ENCODE measurements at regions not wholly inside any gene's neighbourhood (a gene's known extent, or its start where the extent isn't known, plus 50 kb on each side); places are given as distances from the start of the nearest gene placed in this dataset.
"Not testable (repeated sequence)": the region's sequence is repeated elsewhere in the genome, so short reads cannot be mapped to it uniquely, and the experiment has no call there.

DNA sequence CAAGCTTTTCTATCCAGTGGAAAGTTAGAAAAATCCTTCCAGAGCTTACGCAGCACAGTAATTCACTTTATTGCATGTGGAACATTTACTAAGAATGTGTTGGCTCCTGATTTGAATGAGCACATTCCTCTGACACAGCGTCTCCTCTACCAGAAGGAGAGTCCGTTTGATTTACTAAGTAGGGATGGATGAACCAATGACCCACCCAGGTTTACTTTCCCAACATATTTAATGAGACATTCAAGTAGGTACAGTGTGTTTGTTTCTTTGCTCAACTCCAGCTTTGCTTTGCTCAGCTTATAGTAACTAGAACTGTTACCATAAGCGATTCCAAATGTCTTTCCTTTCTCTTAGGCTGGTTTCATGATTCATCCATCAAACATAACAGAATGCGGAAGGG lies 161.7 kb downstream of the SMARCA1 start:
- DNase-seq: no peak

DNA sequence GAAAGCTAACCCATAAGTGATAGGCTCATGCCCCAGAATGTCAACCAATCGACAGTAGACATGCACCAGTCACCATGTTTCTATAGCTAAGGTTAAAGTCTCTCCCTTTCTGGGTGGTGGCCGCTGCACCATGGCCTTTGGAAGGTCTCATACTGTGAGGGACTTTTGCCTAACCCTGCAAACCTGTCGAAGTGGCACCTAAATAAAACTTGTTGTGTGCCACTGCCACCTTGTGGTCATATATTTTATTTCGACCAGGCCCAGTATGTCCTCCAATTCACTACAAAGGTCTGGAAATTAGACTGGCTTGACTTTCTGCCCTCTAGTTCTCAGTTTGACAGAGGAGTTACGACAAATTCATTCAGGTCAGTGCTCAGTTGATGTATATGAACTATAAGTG lies 163.1 kb downstream of the SMARCA1 start:
- DNase-seq: peak; percentile 59

GRCh38 chrX:129359269-129359668 lies 164.0 kb downstream of the SMARCA1 start:
- no peak for DNase-seq

DNA sequence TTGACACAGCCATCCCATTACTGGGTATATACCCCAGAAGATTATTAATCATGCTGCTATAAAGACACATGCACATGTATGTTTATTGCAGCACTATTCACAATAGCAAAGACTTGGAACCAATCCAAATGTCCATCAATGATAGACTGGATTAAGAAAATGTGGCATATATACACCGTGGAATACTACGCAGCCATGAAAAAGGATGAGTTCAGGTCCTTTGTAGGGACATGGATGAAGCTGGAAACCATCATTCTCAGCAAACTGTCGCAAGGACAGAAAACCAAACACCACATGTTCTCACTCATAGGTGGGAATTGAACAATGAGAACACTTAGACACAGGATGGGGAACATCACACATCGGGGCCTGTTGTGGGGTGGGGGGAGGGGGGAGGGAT lies 165.9 kb downstream of the SMARCA1 start:
- not testable (repeated sequence) for DNase-seq

- no peak for DNase-seq
These were observed 176.0 kb downstream of the SMARCA1 start for GRCh38 chrX:129347291-129347690.

GRCh38 chrX:129346574-129346973 lies 176.7 kb downstream of the SMARCA1 start:
- DNase-seq: no peak

DNA sequence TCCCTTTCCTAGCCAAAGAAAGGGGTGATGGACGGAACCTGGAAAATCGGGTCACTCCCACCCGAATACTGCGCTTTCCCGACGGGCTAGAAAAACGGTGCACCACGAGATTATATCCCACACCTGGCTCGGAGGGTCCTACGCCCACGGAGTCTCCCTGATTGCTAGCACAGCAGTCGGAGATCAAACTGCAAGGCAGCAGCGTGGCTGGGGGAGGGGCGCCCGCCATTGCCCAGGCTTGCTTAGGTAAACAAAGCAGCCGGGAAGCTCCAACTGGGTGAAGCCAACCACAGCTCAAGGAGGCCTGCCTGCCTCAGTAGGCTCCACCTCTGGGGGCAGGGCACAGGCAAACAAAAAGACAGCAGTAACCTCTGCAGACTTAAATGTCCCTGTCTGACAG lies 186.0 kb downstream of the SMARCA1 start:
- DNase-seq: not testable (repeated sequence)

DNA sequence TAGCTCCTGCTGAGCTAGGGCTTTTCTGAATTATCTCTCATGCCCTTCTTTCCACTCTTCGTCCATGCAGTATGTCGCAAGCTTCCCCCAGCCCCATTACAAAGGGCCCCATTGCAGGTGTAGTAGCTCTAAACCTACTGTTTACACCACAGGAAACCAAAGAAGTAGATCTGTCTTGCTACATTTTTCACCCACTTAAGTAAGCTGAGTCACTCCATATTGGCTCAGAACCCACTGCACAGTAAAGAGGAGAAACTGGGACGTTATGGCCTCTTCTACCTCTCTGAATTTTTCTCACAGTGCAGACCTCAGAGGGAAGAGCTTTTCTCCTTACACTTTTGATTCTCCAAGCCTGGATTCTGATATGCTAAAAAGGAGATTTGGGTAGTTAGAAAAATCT lies 200.2 kb downstream of the SMARCA1 start:
- DNase-seq: no peak

- peak; percentile 3 for DNase-seq
These were observed 204.9 kb downstream of the SMARCA1 start for GRCh38 chrX:129318375-129318774.

DNA sequence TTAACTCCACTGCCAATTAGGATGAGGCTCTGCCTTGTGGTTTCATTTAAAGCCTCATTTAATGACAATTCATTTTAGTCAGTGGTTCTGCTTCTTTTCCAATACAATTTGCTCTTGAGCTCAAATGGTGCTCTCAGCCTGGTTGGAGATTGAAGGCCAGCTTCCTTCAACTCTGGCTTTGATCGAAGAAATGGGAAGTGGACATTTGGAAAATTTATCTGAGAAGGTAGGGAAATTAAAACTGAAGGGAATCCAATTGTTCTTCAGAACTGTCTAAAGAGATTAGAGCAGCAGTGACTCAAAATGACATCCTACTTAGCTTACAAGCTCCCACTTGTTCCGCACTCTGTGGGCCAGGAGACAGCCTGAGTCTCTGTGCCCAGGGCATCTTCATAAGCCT lies 206.8 kb downstream of the SMARCA1 start:
- DNase-seq: no peak

GRCh38 chrX:129310000-129310399 lies 213.3 kb downstream of the SMARCA1 start:
- DNase-seq: no peak

GRCh38 chrX:129262912-129263311 lies 260.4 kb downstream of the SMARCA1 start:
- DNase-seq: no peak

DNA sequence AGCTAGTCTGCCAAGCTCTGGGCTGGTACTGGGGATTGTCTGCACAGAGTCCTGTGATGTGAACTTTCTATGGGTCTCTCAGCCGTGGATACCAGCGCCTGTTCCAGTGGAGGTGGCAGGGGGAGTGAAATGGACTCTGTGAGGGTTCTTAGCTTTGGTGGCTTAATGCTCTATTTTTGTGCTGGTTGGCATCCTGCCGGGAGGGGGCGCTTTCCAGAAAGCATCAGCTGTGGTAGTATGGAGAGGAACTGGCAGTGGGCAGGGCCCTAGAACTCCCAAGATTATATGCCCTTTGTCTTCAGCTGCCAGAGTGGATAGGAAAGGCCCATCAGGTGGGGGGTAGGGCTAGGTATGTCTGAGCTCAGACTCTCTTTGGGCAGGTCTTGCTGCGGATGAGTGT lies 267.8 kb downstream of the SMARCA1 start:
- not testable (repeated sequence) for DNase-seq

DNA sequence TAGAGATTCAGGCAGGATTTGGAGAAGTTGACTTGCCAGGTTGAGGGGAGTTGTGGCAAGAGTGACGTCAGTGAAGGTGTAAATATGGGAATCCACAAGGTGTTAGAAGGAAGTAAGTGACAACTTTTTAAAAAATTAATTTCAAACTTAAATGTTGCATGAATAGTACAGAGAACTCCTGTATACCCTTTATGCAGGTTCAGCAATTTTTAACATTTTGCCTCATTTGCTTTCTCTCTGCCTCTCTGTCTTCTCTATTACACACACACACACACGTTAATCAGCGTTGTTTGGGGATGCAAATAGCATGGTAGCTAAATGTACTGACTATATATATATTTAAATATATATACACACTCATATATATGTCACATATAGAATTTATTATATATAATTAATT lies 273.7 kb downstream of the SMARCA1 start:
- DNase-seq: no peak

- DNase-seq: no peak
These were observed 275.6 kb downstream of the SMARCA1 start for GRCh38 chrX:129247642-129248041.

DNA sequence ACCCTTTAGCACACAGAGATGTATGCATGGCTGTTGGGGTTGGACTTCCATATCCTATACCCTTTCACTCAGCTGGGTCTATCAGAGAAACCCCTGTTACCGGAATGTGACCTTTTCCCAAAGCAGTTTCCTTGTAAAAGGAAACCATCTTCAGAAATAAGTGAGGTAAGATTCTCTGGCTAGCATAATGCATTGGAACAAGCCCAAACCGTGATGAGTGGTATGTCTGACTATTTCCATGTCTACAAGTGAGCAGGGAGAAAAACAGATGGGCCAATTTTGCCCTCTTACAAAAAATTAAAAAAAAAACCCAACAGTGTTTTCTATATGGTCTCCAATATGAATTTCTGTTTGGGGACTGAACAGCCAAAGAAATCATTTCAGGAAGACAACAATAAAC lies 283.9 kb downstream of the SMARCA1 start:
- peak; percentile 0 for DNase-seq

DNA sequence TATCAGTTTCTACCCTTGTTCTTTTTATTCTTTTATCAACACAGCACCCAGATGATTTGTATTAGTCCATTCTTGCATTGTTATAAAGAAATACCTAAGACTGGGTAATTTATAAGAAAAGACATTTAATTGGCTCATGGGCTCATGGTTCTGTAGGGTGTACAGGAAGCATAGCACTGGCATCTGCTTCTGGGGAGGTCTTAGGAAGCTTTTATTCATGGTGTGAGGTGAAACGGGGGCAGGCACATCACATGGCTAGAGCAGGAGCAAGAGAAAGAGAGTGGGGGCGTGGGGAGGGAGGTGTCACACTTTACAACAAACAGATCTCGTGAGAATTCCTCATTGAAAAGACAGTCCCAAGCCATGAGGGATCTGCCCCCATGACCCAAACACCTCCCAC lies 285.3 kb downstream of the SMARCA1 start:
- no peak for DNase-seq

DNA sequence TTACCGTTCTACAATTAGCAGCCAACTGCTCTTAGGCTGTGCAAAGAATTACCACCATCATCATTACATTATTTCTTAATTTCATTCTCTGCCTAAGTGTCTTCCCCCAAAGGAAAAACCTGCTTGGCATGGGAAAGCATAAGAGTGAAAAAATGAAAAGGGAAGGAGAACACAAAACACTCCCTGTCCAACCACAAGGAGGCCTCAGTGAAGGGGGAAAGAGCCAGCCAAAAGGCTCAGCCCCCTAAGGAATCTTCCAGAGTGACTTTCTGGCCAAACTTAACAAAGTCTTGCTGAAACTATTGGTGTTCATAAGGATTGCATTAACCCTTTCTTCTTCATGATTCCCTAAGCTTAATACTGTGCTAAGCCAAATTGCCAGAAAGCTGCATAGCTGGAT lies 287.4 kb downstream of the SMARCA1 start:
- no peak for DNase-seq

GRCh38 chrX:129233786-129234185 lies 289.5 kb downstream of the SMARCA1 start:
- no peak for DNase-seq

DNA sequence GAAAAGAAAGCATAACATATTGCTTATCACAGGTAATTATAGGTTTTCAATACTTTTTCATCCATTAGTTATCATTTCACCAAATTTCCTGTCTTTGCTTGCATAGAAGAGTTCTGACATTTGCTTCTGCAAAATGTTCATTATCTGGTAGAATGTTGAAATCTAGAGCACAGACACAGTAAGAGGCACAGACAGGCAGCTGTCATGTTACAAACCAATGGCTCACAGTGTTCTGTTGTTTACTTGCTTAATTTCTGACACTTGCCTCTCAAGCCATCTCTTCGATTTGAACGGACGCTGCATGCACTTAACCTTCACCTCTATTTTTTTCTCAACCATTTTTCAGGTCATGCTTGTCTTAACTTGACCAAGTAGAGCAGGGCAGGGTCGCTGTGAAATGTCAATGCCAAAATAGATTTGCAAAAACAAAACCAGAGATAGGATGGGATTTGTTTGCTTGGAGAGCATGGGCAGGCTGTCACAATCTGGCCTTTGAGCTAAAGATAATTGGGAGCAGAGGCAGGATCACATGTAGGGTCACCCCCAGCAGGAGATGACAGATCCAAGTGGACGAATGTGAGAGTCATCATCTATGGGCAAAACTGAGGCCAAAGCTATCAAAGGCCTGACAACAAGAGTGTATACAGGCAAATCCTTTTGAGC lies 292.3 kb downstream of the SMARCA1 start:
- DNase-seq: peak; percentile 9

DNA sequence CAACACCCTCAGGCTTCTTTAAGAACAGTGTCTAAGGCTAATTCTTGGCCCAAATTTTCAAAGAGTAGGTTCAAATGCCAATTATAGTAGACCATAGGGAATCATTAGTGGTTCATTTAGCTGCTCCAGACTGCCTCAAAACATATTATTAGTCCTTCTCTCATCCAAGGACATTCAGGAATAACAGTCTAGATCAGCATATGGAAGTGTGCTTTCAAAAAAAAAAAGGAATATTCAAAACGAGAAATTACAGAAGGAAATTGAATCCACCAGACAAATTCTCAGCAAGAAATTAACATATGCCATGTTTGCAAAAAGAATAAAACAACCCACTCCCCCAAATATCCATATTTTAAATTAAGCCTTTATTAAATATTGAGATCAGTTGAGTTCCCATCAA lies 293.1 kb downstream of the SMARCA1 start:
- no peak for DNase-seq

DNA sequence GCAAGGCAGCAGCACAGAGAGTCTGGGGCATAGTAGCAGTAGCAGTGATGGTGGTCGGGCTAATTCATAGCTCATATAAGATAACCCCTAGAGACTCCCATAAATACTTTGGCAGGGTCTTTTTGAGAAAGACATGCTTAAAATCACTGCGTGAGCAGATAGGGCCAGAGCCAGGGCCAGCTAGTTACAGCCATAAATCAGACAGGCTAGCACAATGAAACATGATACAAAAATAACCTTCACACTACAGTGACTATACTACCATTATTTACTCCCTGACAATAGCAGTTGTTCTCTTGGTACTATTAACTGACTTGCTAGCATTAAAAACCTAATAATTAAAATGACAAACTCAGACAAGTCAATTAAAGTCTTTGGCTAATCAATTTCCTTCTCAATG lies 295.9 kb downstream of the SMARCA1 start:
- no peak for DNase-seq

- DNase-seq: no peak
These were observed 329.9 kb downstream of the SMARCA1 start for GRCh38 chrX:129193357-129193756.

GRCh38 chrX:129188231-129188630 lies 335.1 kb downstream of the SMARCA1 start:
- no peak for DNase-seq

- no peak for DNase-seq
These were observed 346.6 kb downstream of the SMARCA1 start for GRCh38 chrX:129176710-129177109.

DNA sequence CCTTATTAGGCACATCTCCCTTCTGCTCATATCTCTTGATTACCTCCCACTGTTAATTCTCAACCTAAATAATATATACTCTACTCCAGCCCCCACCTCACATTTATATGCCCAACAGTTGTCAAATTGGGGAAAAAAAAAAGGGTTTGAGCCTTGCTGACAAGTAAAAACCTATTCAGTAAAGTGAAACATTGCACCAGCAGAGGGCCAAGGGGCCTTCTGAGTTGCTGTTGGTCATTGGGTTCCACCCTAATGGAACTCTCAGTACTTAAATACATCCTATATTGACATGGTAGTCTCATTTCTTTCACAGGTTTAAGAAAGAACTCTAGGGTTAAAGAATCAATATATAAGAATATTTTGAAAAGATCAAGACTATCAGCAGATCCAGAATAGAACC lies 362.2 kb downstream of the SMARCA1 start:
- no peak for DNase-seq
